HUES48 (cell line): ENCODE measurements at regions not wholly inside any gene's neighbourhood (a gene's known extent, or its start where the extent isn't known, plus 50 kb on each side); places are given as distances from the start of the nearest gene placed in this dataset.

Experiments used
- H3K27ac ChIP-seq: one replicate; pipeline ENCODE4 v1.7.0; 2013; ENCODE audit warnings: low read depth, low read length, inconsistent platforms
- H3K27me3 ChIP-seq: 2 replicates; pipeline ENCODE4 v1.6.1; 2013; ENCODE audit warnings: mild to moderate bottlenecking, low read length; ENCODE audit not compliant: control insufficient read depth, insufficient read depth
- H3K36me3 ChIP-seq: 2 replicates; pipeline ENCODE4 v1.6.1; 2013; ENCODE audit warnings: low read length; ENCODE audit not compliant: control insufficient read depth, insufficient read depth
- H3K4me1 ChIP-seq: 2 replicates; pipeline ENCODE4 v1.6.1; 2013; ENCODE audit warnings: mild to moderate bottlenecking, low read length; ENCODE audit not compliant: control insufficient read depth, insufficient read depth
- H3K4me3 ChIP-seq: 2 replicates; pipeline ENCODE4 v1.5.1; 2013; ENCODE audit warnings: mild to moderate bottlenecking, low read depth, low read length
- H3K9ac ChIP-seq: 2 replicates; pipeline ENCODE4 v1.6.1; 2013; ENCODE audit warnings: mild to moderate bottlenecking, low read depth, low read length, moderate library complexity
- H3K9me3 ChIP-seq: 2 replicates; pipeline ENCODE4 v1.6.1; 2013; ENCODE audit warnings: low read length; ENCODE audit not compliant: control insufficient read depth, insufficient read depth

DNA sequence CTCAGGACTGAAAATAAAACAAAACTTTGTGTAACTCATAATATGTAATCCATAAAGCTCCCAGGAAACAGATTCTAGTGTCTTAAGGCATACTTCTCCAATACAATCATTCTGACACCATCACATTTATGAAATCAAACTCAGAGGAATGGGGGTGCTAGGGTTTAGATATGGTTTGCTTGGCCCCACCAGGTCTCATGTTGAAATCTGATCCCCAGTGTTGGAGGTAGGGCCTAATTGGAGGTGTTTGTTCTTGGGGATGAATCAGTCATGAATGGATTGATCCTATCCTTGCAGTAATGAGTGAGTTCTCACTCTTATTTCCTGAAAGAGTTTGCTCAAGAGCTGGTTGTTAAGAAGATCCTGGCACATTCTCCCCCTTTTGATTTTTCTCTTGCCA is 380.9 kb downstream of the ETS1 start:
- Histone ChIP-seq H3K27ac (no peak overlapping the region), H3K4me3 (no peak overlapping the region), H3K36me3 (no peaks in the 10 kb centered on the region), H3K27me3 (no peaks in the 10 kb centered on the region), H3K9ac (no peak overlapping the region), H3K4me1 (peaks cover 9% of the 10 kb centered on the region; the same call in 1 of the 2 replicates), H3K9me3 (no peaks in the 10 kb centered on the region)

DNA sequence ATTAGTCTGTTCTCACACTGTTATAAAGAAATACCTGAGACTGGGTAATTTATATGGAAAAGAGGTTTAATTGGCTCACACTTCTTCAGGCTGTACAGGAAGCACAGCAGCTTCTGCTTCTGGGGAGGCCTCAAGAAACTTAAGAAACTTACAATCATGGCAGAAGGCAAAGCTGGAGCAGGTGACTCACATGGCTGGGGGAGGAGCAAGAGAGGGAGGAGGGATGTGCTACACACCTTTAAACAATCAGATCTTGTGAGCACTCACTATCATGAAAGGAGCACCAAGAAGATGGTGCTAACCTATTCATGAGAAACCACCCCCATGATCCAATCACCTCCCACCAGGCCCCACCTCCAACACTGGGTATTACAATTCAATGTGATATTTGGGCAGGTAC is 381.6 kb downstream of the ETS1 start:
- Histone ChIP-seq H3K9me3 (no peaks in the 10 kb centered on the region), H3K27me3 (no peaks in the 10 kb centered on the region), H3K4me1 (peaks cover 8% of the 10 kb centered on the region; the same call in 1 of the 2 replicates), H3K27ac (no peak overlapping the region), H3K9ac (no peak overlapping the region), H3K4me3 (no peak overlapping the region), H3K36me3 (no peaks in the 10 kb centered on the region)

DNA sequence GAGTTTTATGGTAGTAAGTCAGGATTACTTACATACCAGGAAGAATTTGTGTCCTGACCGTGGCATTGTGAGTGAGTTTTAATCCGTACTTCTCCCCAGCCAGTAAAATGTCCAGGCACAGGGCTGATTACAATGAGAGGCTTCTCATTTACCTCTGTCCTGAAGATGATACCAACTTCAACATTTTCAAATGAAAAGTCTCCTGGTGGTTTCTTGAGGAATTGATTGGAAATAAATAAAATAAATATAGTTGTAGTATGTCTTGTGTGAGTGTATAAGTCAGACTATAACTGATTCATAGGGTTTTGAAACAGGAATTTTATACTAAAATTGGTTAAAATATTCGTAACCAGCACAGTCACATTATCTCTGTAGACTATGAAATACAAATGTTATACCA is 382.5 kb downstream of the ETS1 start:
- Histone ChIP-seq H3K36me3 (no peaks in the 10 kb centered on the region), H3K4me1 (no peaks in the 10 kb centered on the region), H3K27me3 (no peaks in the 10 kb centered on the region), H3K9ac (no peak overlapping the region), H3K4me3 (no peak overlapping the region), H3K9me3 (no peaks in the 10 kb centered on the region), H3K27ac (no peak overlapping the region)

DNA sequence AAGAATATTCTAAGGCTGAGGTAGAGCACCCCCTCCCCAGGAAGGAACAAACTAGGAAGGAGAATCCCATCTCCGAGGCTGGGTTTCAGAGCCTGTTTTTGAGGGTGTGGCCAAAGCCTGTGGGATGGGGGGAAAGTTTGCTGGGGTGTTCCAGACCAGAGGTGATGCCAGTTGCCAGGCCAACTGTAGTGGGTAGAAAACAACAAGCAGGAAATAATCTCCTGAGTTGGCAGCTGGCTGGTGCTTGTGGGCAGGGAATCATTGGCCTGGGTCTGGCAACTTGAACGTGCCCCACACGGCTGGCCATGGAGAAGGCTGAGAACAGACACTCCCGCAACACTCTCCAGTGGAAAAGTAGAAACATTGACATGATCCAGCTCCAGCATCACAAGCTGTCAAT is 385.6 kb downstream of the ETS1 start:
- H3K9me3 ChIP-seq = no peaks in the 10 kb centered on the region
- no peak overlapping the region for H3K4me3 ChIP-seq
- H3K27me3 ChIP-seq = no peaks in the 10 kb centered on the region
- no peaks in the 10 kb centered on the region for H3K4me1 ChIP-seq
- H3K9ac ChIP-seq = no peak overlapping the region
- H3K27ac ChIP-seq = no peak overlapping the region
- no peaks in the 10 kb centered on the region for H3K36me3 ChIP-seq

DNA sequence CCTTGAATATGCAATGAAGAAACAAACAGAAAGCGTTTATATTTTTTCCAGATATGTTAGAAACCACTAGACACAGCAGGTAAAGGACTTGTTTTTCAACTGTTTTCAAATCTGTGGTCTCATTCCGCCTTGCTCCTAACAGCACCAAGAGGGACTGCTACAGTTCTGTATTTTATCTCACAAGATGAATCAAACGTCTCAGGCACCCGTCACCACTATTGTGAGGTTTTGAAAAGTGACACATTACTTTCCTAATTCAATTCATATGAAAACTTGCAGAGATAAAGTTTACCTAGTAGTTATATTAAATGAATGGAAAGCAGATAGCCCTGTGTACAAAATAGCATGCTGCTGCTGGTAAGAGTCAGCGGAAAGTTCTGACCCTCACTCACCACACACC is 386.3 kb downstream of the ETS1 start:
- Histone ChIP-seq H3K9ac (no peak overlapping the region), H3K9me3 (no peaks in the 10 kb centered on the region), H3K4me1 (no peaks in the 10 kb centered on the region), H3K27ac (no peak overlapping the region), H3K27me3 (no peaks in the 10 kb centered on the region), H3K4me3 (no peak overlapping the region), H3K36me3 (no peaks in the 10 kb centered on the region)

DNA sequence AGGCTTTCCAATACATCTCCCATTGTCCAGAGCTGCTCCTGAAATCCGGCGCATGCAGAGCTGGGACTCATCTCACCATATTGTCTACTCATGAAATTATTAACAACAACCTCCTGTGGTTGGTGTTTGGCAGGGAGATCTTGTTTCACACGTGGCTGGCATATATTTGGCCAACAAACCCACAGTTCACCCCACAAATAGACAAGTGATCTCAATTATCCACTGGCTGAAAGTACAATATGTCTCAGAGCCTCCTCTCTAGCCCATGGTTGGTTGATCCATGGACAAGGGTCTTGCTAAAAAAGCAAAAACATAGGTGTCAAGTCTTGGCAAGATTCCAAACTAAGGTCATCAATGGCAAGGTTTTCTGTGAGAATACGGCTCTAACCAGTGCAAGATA is 386.9 kb downstream of the ETS1 start:
- H3K9me3 ChIP-seq = no peaks in the 10 kb centered on the region
- no peaks in the 10 kb centered on the region for H3K4me1 ChIP-seq
- no peak overlapping the region for H3K4me3 ChIP-seq
- no peaks in the 10 kb centered on the region for H3K27me3 ChIP-seq
- H3K9ac ChIP-seq = no peak overlapping the region
- no peaks in the 10 kb centered on the region for H3K36me3 ChIP-seq
- H3K27ac ChIP-seq = no peak overlapping the region

DNA sequence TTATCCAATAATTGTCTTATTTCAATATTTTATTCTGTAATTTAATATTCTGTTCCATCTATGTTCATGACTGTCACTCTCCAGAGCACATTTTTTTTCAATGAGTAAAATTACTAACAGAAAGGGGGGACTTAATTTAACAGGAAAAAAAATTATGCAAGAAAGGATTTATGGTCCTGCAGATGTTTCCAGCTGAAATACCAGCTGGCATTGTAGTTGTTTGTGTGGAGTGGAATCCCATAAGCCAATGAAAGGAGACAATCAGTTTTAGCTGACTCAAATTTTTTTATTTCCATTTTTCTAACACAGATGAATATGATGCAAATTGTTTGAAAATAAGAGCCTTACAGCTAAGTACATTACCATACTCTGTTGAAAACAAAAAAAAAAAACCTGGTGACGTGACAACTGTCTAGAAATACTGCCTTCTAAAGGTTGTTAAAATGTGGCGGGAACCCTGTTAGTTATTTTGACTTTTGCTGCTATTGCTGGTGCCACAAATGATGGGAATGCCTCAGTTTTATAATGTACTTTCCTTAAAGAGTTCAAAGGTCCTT is 389.1 kb downstream of the ETS1 start:
- no peak overlapping the region for H3K27ac ChIP-seq
- H3K36me3 ChIP-seq = no peaks in the 10 kb centered on the region
- H3K9ac ChIP-seq = no peak overlapping the region
- H3K4me1 ChIP-seq = no peaks in the 10 kb centered on the region
- H3K9me3 ChIP-seq = no peaks in the 10 kb centered on the region
- no peaks in the 10 kb centered on the region for H3K27me3 ChIP-seq
- H3K4me3 ChIP-seq = no peak overlapping the region

DNA sequence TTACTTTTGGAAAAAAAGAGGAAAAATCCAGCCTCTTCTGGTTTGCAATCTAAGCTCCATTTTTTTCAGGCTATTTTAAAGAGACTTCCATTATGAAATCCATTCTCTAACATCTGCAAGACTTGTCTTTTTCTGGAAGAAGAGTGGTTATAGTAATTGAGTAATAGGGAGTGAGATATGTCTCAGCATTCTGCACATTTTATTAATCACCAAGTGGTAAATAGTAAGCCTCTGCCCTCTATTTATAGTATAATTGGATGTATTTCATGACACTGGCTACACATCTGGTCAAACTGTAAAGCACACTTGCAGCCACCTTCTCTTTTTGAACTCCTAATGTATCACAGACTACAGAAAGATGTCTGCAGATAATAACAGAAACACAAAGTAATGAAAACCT is 391.1 kb downstream of the ETS1 start:
- Histone ChIP-seq H3K4me1 (no peaks in the 10 kb centered on the region), H3K27ac (no peak overlapping the region), H3K9me3 (no peaks in the 10 kb centered on the region), H3K9ac (no peak overlapping the region), H3K4me3 (no peak overlapping the region), H3K27me3 (no peaks in the 10 kb centered on the region), H3K36me3 (no peaks in the 10 kb centered on the region)

DNA sequence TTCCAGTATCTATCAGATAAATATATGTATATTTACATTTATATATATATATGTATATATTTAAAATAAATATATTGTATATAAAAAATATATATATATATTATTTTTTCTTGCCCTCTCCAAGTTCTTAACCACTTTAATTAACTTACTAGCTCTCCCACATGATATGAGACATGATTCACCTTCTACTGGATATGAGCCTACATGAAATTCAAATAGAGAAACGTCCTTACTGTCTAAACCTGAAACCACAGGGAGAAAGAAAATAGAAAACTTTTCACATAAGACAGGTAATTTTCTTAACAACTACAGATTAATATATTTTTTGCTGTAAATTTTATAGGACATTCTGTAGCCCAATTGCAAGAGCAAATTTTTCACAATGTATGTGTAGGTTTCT is 391.6 kb downstream of the ETS1 start:
- Histone ChIP-seq H3K9ac (no peak overlapping the region), H3K27me3 (no peaks in the 10 kb centered on the region), H3K36me3 (no peaks in the 10 kb centered on the region), H3K4me3 (no peak overlapping the region), H3K4me1 (no peaks in the 10 kb centered on the region), H3K27ac (no peak overlapping the region), H3K9me3 (no peaks in the 10 kb centered on the region)

DNA sequence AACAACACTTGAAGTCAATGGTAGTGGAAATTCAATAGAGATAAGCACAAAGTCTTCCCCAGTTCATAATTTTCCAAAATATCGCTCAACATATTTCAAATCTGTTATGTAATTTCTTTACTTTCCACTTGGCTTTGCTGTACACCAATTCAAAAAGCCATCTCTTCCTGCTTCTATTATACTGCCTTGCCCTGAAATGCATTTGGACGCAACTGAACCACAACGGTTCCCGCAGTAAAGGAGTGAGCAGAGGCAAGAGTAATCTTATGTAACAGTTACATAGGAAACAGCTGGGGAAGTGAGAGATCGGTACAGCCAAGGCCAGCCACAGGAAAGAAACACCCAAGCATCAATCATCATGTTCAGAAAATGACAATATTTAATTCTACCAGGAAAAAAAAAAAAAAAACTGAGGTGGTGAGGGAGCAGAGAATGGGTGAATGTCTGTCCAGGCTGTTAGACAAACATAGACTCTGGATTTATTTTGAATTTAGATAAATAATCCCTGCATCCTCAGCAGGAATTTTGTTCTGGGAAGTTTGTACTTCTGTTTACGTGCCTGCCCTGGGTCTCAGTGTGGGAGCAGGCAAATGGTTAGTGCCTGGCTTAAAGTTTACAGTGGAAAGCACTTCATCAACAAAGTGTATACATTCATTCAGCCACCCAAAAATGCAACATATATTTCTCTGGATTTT is 392.2 kb downstream of the ETS1 start:
- H3K4me1 ChIP-seq = no peaks in the 10 kb centered on the region
- no peak overlapping the region for H3K9ac ChIP-seq
- no peak overlapping the region for H3K27ac ChIP-seq
- no peaks in the 10 kb centered on the region for H3K9me3 ChIP-seq
- no peaks in the 10 kb centered on the region for H3K36me3 ChIP-seq
- no peak overlapping the region for H3K4me3 ChIP-seq
- no peaks in the 10 kb centered on the region for H3K27me3 ChIP-seq

DNA sequence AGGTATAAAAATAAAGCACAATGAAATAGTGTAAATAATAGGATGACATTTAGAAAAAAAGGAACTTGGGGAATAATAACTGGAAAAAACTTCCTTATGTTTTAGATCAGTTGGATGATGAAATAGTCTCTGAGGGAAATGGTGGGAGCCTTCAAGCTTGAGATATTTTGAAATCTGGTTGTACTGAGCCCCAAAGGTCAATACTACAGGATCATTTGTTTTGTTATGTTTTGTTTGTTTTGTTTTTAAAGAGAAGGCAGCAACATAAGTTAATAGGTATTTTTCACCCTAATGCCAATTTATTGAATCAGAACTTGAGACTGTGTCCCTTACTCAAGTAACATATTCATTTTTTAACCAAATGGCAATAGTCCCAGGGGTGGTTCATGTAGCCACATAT is 393.1 kb downstream of the ETS1 start:
- Histone ChIP-seq H3K9me3 (no peaks in the 10 kb centered on the region), H3K9ac (no peak overlapping the region), H3K4me3 (no peak overlapping the region), H3K4me1 (no peaks in the 10 kb centered on the region), H3K27ac (no peak overlapping the region), H3K36me3 (no peaks in the 10 kb centered on the region), H3K27me3 (no peaks in the 10 kb centered on the region)
